SK-N-SH (cell line): ENCODE measurements at regions not wholly inside any gene's neighbourhood (a gene's known extent, or its start where the extent isn't known, plus 50 kb on each side); places are given as distances from the start of the nearest gene placed in this dataset.

Experiments
- ELF1 ChIP-seq: IDR thresholded peaks from 2 replicates; pipeline ENCODE4 v1.4.0; 2012
- EP300 ChIP-seq, 2 experiments: IDR thresholded peaks; 2 replicates each; pipeline versions ENCODE4 v1.4.0 to v1.6.1; 2012; ENCODE audit warnings: borderline replicate concordance in 1 of 2, low read depth in 1 of 2, low read length in 1 of 2
- EZH2phosphoT487 ChIP-seq: fragments of 200-600 bp; sonication (generic); IDR thresholded peaks from 2 replicates; pipeline ENCODE4 v1.6.1; 2017; ENCODE audit warnings: low read depth, mixed run types, mild to moderate bottlenecking, antibody characterized with exemption, moderate library complexity, borderline replicate concordance
- FOSL2 ChIP-seq: IDR thresholded peaks from 2 replicates; pipeline ENCODE4 v1.4.0; 2012; ENCODE audit warnings: low read depth, mild to moderate bottlenecking, moderate library complexity, borderline replicate concordance
- FOXJ3 ChIP-seq: sonication (generic); formaldehyde crosslinking; IDR thresholded peaks from 2 replicates; pipeline ENCODE4 v1.5.1; 2020; ENCODE audit warnings: mild to moderate bottlenecking, missing genetic modification reagents
- GABPA ChIP-seq: IDR thresholded peaks from 2 replicates; pipeline ENCODE4 v1.4.0; 2012; ENCODE audit warnings: low read depth, mild to moderate bottlenecking
- GATA2 ChIP-seq: sonication (generic); formaldehyde crosslinking; IDR thresholded peaks from 2 replicates; pipeline ENCODE4 v1.5.0; 2020; ENCODE audit warnings: mild to moderate bottlenecking, missing genetic modification reagents
- IRF3 ChIP-seq: fragments of 150-350 bp; IDR thresholded peaks from 2 replicates; pipeline ENCODE4 v1.6.1; 2016; ENCODE audit warnings: mild to moderate bottlenecking, low read depth, low read length
- JUND ChIP-seq: IDR thresholded peaks from 2 replicates; pipeline ENCODE4 v1.4.0; 2012
- MEF2A ChIP-seq: IDR thresholded peaks from 2 replicates; pipeline ENCODE4 v1.4.0; 2012; ENCODE audit warnings: low read depth, borderline replicate concordance
- NFIC ChIP-seq: IDR thresholded peaks from 2 replicates; pipeline ENCODE4 v1.4.0; 2012; ENCODE audit warnings: borderline replicate concordance
- NRF1 ChIP-seq: IDR thresholded peaks from 2 replicates; pipeline ENCODE4 v1.6.1; 2012; ENCODE audit warnings: low read depth, mild to moderate bottlenecking, low read length
- POLR2AphosphoS5 ChIP-seq: IDR thresholded peaks from 2 replicates; pipeline ENCODE4 v1.6.1; 2012; ENCODE audit warnings: low read depth, low read length
- RCOR1 ChIP-seq: fragments of 150-350 bp; IDR thresholded peaks from 2 replicates; pipeline ENCODE4 v1.6.1; 2017; ENCODE audit warnings: antibody characterized with exemption, low read length
- REST ChIP-seq: IDR thresholded peaks from 2 replicates; pipeline ENCODE4 v1.6.1; 2012; ENCODE audit warnings: mild to moderate bottlenecking, low read depth, low read length, moderate library complexity
- RXRA ChIP-seq: IDR thresholded peaks from 2 replicates; pipeline ENCODE4 v1.4.0; 2012; ENCODE audit warnings: low read depth, mild to moderate bottlenecking, borderline replicate concordance
- SIN3A ChIP-seq: IDR thresholded peaks from 2 replicates; pipeline ENCODE4 v1.6.1; 2012; ENCODE audit warnings: low read depth, mild to moderate bottlenecking, low read length, moderate library complexity, borderline replicate concordance
- SMC3 ChIP-seq: IDR thresholded peaks from 2 replicates; pipeline ENCODE4 v1.6.1; 2012; ENCODE audit warnings: low read depth, low read length, improper control_type of control experiment
- TAF1 ChIP-seq: IDR thresholded peaks from 2 replicates; pipeline ENCODE4 v1.6.1; 2012; ENCODE audit warnings: low read depth, mild to moderate bottlenecking, low read length, moderate library complexity, borderline replicate concordance
- TCF12 ChIP-seq: IDR thresholded peaks from 2 replicates; pipeline ENCODE4 v1.4.0; 2012
- TEAD4 ChIP-seq: IDR thresholded peaks from 2 replicates; pipeline ENCODE4 v1.4.0; 2012; ENCODE audit warnings: mild to moderate bottlenecking, borderline replicate concordance; ENCODE audit not compliant: insufficient read depth
- USF1 ChIP-seq: IDR thresholded peaks from 2 replicates; pipeline ENCODE4 v1.4.0; 2012; ENCODE audit warnings: low read depth, borderline replicate concordance
- USF2 ChIP-seq: fragments of 150-350 bp; IDR thresholded peaks from 2 replicates; pipeline ENCODE4 v1.6.1; 2017; ENCODE audit warnings: antibody characterized with exemption, low read length, low read depth, borderline replicate concordance
- YY1 ChIP-seq: IDR thresholded peaks from 2 replicates; pipeline ENCODE4 v1.4.0; 2012; ENCODE audit warnings: low read depth, mild to moderate bottlenecking
- ZBTB33 ChIP-seq: IDR thresholded peaks from 2 replicates; pipeline ENCODE4 v1.4.0; 2012; ENCODE audit warnings: low read depth, borderline replicate concordance

- TF ChIP-seq REST (no peak), MEF2A (no peak), SIN3A (no peak), IRF3 (no peak), POLR2AphosphoS5 (peak; percentile 17; the same call in 1 of the 2 replicates), USF2 (no peak), USF1 (no peak), JUND (peak; percentile 57; the same call in 1 of the 2 replicates), FOSL2 (no peak), TCF12 (peak; percentile 74), SMC3 (no peak; the same call in 1 of the 2 replicates), FOXJ3 (CRISPR knock-in tag) (peak; percentile 79), ZBTB33 (no peak), ELF1 (no peak), EP300 (IDR thresholded peaks at IDR 0.05; ENCODE audit: borderline replicate concordance in 1 of 2, low read depth in 1 of 2, low read length in 1 of 2) (peak; percentile 76 to 91; a peak in 3 of 4 replicates), RXRA (peak; percentile 56; the same call in 1 of the 2 replicates), GATA2 (peak; percentile 87), NRF1 (no peak), NFIC (peak; percentile 52; the same call in 1 of the 2 replicates), EZH2phosphoT487 (no peak), YY1 (no peak), TEAD4 (0 out of 2 replicates have a peak, but pooled peaks have one; percentile 40), TAF1 (no peak), GABPA (no peak), RCOR1 (peak; percentile 80)
Observed at GRCh38 chr3:177679568-177680471, 482.5 kb upstream of the TBL1XR1 start (continued).
